H1 (cell line): ENCODE measurements at regions not wholly inside any gene's neighbourhood (a gene's known extent, or its start where the extent isn't known, plus 50 kb on each side); places are given as distances from the start of the nearest gene placed in this dataset.

ENCODE experiments used
- CTCF ChIA-PET: fragments of 300-600 bp; sonication (Branson Sonifier 250); formaldehyde crosslinking; loops from one replicate; lab custom pipeline; 2021; ENCODE audit not compliant: partially characterized antibody; lab: Charles Lee
- POLR2A ChIA-PET: fragments of 300-600 bp; sonication (Branson Sonifier 250); formaldehyde crosslinking; loops from one replicate; lab custom pipeline; 2021; ENCODE audit warnings: inconsistent platforms; ENCODE audit not compliant: partially characterized antibody; lab: Charles Lee
- DNase-seq, 2 experiments: peaks; one replicate each; pipeline versions ENCODE4 v3.0.0 to v3.0.0-alpha.2; 2010 to 2022; ENCODE audit warnings: low spot score in 2 of 2, low read depth in 1 of 2, mixed read lengths in 1 of 2
- FAIRE-seq: peaks from 2 replicates; lab custom pipeline; 2011; peaks lifted over from hg19 to GRCh38; lab: Jason Lieb, UNC
- H2AFZ ChIP-seq: 2 replicates; pipeline ENCODE4 v1.8.1; 2012; ENCODE audit warnings: low read length, inconsistent platforms
- H2AK5ac ChIP-seq: 2 replicates; pipeline ENCODE4 v1.6.1; 2013; ENCODE audit warnings: low read depth, low read length
- H2BK120ac ChIP-seq: replicated peaks from 2 replicates; pipeline ENCODE3; 2013; ENCODE audit warnings: low read depth, low read length, inconsistent platforms
- H2BK12ac ChIP-seq: 2 replicates; pipeline ENCODE4 v1.6.1; 2013; ENCODE audit warnings: low read depth, low read length
- H2BK15ac ChIP-seq: 2 replicates; pipeline ENCODE4 v1.6.1; 2013; ENCODE audit warnings: low read length
- H2BK20ac ChIP-seq: 2 replicates; pipeline ENCODE4 v1.6.1; 2013; ENCODE audit warnings: low read length
- H2BK5ac ChIP-seq: 2 replicates; pipeline ENCODE4 v1.6.1; 2013; ENCODE audit warnings: low read depth, low read length
- H3K14ac ChIP-seq: 2 replicates; pipeline ENCODE4 v1.6.1; 2013; ENCODE audit warnings: inconsistent platforms; ENCODE audit not compliant: insufficient read length
- H3K18ac ChIP-seq: 2 replicates; pipeline ENCODE4 v1.6.1; 2013; ENCODE audit warnings: low read length; ENCODE audit errors: extremely low read depth
- H3K23ac ChIP-seq: 2 replicates; pipeline ENCODE4 v1.6.1; 2013; ENCODE audit warnings: inconsistent platforms; ENCODE audit not compliant: insufficient read length
- H3K23me2 ChIP-seq: 2 replicates; pipeline ENCODE4 v1.6.1; 2013; ENCODE audit warnings: low read depth, low read length
- H3K27ac ChIP-seq: 2 replicates; pipeline ENCODE4 v1.6.1; 2011; ENCODE audit warnings: low read depth, low read length, inconsistent platforms
- H3K27me3 ChIP-seq, 4 experiments: replicated peaks in 1 of 4; 1 replicate in 1 of 4; 2 replicates in 3 of 4; pipeline versions ENCODE4 v1.6.1 to v1.8.1; 2011 to 2013; ENCODE audit warnings: low read length in 3 of 4, mild to moderate bottlenecking in 3 of 4, inconsistent platforms in 2 of 4, mixed read lengths in 2 of 4, moderate library complexity in 1 of 4; ENCODE audit not compliant: control insufficient read depth in 3 of 4, insufficient read depth in 3 of 4; ENCODE audit errors: extremely low read depth in 1 of 4
- H3K36me3 ChIP-seq, 4 experiments: 2 replicates each; pipeline versions ENCODE4 v1.6.1 to v1.8.1; 2011 to 2013; ENCODE audit warnings: mild to moderate bottlenecking in 4 of 4, low read length in 3 of 4, moderate library complexity in 2 of 4, control low read depth in 1 of 4, inconsistent platforms in 1 of 4; ENCODE audit not compliant: insufficient read depth in 4 of 4, control insufficient read depth in 2 of 4
- H3K4ac ChIP-seq: replicated peaks from 2 replicates; pipeline ENCODE3; 2013; ENCODE audit warnings: low read length, low read depth, mixed read lengths, inconsistent platforms; ENCODE audit not compliant: insufficient read length
- H3K4me1 ChIP-seq, 4 experiments: replicated peaks in 1 of 4; 1 replicate in 1 of 4; 2 replicates in 3 of 4; pipeline versions ENCODE4 v1.6.1 to v1.8.1; 2011 to 2013; ENCODE audit warnings: low read length in 3 of 4, inconsistent platforms in 2 of 4, mixed read lengths in 1 of 4; ENCODE audit not compliant: insufficient read depth in 4 of 4, control insufficient read depth in 3 of 4
- H3K4me2 ChIP-seq, 2 experiments: 2 replicates each; pipeline versions ENCODE4 v1.6.1 to v1.8.1; 2011 to 2013; ENCODE audit warnings: low read depth in 2 of 2, low read length in 2 of 2, control low read depth in 1 of 2, inconsistent platforms in 1 of 2, mild to moderate bottlenecking in 1 of 2; ENCODE audit not compliant: insufficient read depth in 1 of 2
- H3K4me3 ChIP-seq, 4 experiments: fragments of 200-600, 300-600 bp in 1 of 4; sonication (generic), shearing (Covaris generic), sonication (Bioruptor Twin) in 1 of 4; 2 replicates each; pipeline versions ENCODE4 v1.5.1 to v1.8.1; 2011 to 2016; ENCODE audit warnings: low read length in 4 of 4, low read depth in 3 of 4, control low read depth in 2 of 4, inconsistent platforms in 2 of 4, mild to moderate bottlenecking in 2 of 4, mixed read lengths in 1 of 4, moderate library complexity in 1 of 4; ENCODE audit not compliant: insufficient read depth in 2 of 4; ENCODE audit errors: extremely low read depth in 1 of 4
- H3K56ac ChIP-seq: replicated peaks from 2 replicates; pipeline ENCODE3; 2013; ENCODE audit warnings: low read depth, mild to moderate bottlenecking, mixed read lengths, low read length, inconsistent platforms; ENCODE audit not compliant: insufficient read length
- H3K79me1 ChIP-seq: 2 replicates; pipeline ENCODE4 v1.6.1; 2013; ENCODE audit warnings: low read depth, low read length, control low read depth
- H3K79me2 ChIP-seq, 2 experiments: 2 replicates each; pipeline versions ENCODE4 v1.6.1 to v1.8.1; 2012 to 2013; ENCODE audit warnings: low read length in 2 of 2, mild to moderate bottlenecking in 2 of 2, inconsistent platforms in 1 of 2; ENCODE audit not compliant: insufficient read depth in 2 of 2, control insufficient read depth in 1 of 2
- H3K9ac ChIP-seq, 4 experiments: replicated peaks in 1 of 4; 1 replicate in 1 of 4; 2 replicates in 3 of 4; pipeline versions ENCODE4 v1.6.1 to v1.8.1; 2011 to 2013; ENCODE audit warnings: low read depth in 3 of 4, low read length in 3 of 4, control low read depth in 2 of 4, mild to moderate bottlenecking in 2 of 4, moderate library complexity in 2 of 4, inconsistent platforms in 1 of 4; ENCODE audit errors: extremely low read depth in 1 of 4
- H3K9me3 ChIP-seq, 2 experiments: 2 replicates each; pipeline versions ENCODE4 v1.6.1 to v1.8.1; 2012 to 2013; ENCODE audit warnings: mild to moderate bottlenecking in 2 of 2, moderate library complexity in 2 of 2, control low read depth in 1 of 2, inconsistent platforms in 1 of 2, low read depth in 1 of 2, low read length in 1 of 2, mixed read lengths in 1 of 2; ENCODE audit not compliant: insufficient read depth in 2 of 2
- H4K20me1 ChIP-seq, 2 experiments: replicated peaks in 1 of 2; 2 replicates each; pipeline versions ENCODE3 to v1.8.1; 2011 to 2013; ENCODE audit warnings: inconsistent platforms in 2 of 2, low read length in 2 of 2, mild to moderate bottlenecking in 1 of 2; ENCODE audit not compliant: insufficient read depth in 2 of 2, control insufficient read depth in 1 of 2
- H4K5ac ChIP-seq: 2 replicates; pipeline ENCODE4 v1.6.1; 2013; ENCODE audit warnings: low read length, low read depth, mixed read lengths, inconsistent platforms; ENCODE audit not compliant: insufficient read length
- H4K8ac ChIP-seq: 2 replicates; pipeline ENCODE4 v1.8.0; 2013; ENCODE audit warnings: mild to moderate bottlenecking, moderate library complexity, low read length, inconsistent platforms; ENCODE audit not compliant: insufficient read depth; ENCODE audit errors: extremely low read depth
- H4K91ac ChIP-seq: replicated peaks from 2 replicates; pipeline ENCODE3; 2013; ENCODE audit warnings: low read length, mixed read lengths, inconsistent platforms; ENCODE audit not compliant: insufficient read length
- BRCA1 ChIP-seq: IDR thresholded peaks from 2 replicates; pipeline ENCODE4 v1.6.1; 2012; ENCODE audit warnings: low read depth, low read length, improper control_type of control experiment
- CBX8 ChIP-seq: fragments of 300-800, 300-1000 bp; sonication (generic); IDR thresholded peaks from 2 replicates; pipeline ENCODE4 v1.7.1; 2016; ENCODE audit warnings: low read depth, low read length, borderline replicate concordance
- CHD2 ChIP-seq: IDR thresholded peaks from 2 replicates; pipeline ENCODE4 v1.6.1; 2012; ENCODE audit warnings: low read length, improper control_type of control experiment
- E2F6 ChIP-seq: IDR thresholded peaks from 2 replicates; pipeline ENCODE4 v1.6.1; 2012; ENCODE audit warnings: inconsistent platforms
- HDAC2 ChIP-seq, 2 experiments: fragments of 300-600 bp in 1 of 2; sonication (generic) in 1 of 2; IDR thresholded peaks; 2 replicates each; pipeline ENCODE4 v1.6.1; 2011 to 2012; ENCODE audit warnings: low read depth in 2 of 2, low read length in 2 of 2, mild to moderate bottlenecking in 2 of 2, moderate library complexity in 2 of 2, borderline replicate concordance in 1 of 2, inconsistent platforms in 1 of 2
- KDM1A ChIP-seq: fragments of 200-600, 300-600 bp; sonication (generic); IDR thresholded peaks from 2 replicates; pipeline ENCODE4 v1.7.1; 2016; ENCODE audit warnings: mild to moderate bottlenecking, low read length, borderline replicate concordance
- NRF1 ChIP-seq: IDR thresholded peaks from 2 replicates; pipeline ENCODE4 v1.6.1; 2011; ENCODE audit warnings: mild to moderate bottlenecking, low read depth, low read length, improper control_type of control experiment
- SUZ12 ChIP-seq: fragments of 200-600 bp; sonication (generic); IDR thresholded peaks from 2 replicates; pipeline ENCODE4 v1.6.1; 2012; ENCODE audit warnings: mild to moderate bottlenecking, inconsistent platforms, low read length, moderate library complexity, mixed read lengths
- YY1 ChIP-seq: IDR thresholded peaks from 2 replicates; pipeline ENCODE4 v1.6.1; 2011; ENCODE audit warnings: low read depth, mild to moderate bottlenecking, low read length
- WGBS, 2 experiments: shearing (Covaris generic) in 1 of 2; methylation state at CpG; one replicate each; pipeline versions ENCODE4 v1.1.6 to v1.1.7; 2013 to 2015; ENCODE audit warnings: low lambda C conversion rate in 2 of 2, mixed read lengths in 2 of 2, inconsistent platforms in 1 of 2, low coverage in 1 of 2, missing lambda C conversion rate in 1 of 2; ENCODE audit not compliant: insufficient replicate concordance in 2 of 2, insufficient coverage in 1 of 2, insufficient read length in 1 of 2; ENCODE audit errors: extremely low coverage in 1 of 2, missing lambda C conversion rate in 1 of 2; 5-methylcytosine and 5-hydroxymethylcytosine counted together
- TF ChIP-seq, protein P1 (sequence below): IDR thresholded peaks from 2 replicates; pipeline ENCODE4 v1.6.1; 2011; ENCODE audit warnings: low read length, improper control_type of control experiment

DNA sequence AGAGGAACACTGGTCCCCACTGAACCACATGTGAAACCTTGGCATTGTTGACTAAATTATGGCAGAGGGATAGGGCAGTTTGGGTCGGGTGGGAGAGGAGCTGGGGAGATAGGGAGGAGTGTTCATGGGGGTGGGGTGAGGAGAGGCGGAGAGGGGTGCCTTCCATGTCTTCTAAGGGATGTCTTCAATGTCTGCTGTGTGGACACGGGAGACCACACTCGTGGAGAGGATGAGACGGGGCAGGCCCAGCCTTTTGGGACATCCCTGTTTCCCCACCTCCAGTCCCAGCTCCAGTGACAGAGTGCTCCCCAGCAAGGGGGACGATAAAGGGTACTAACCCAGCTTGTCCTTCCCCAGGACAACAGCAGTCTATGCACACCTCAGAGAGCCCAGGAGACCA lies 146.4 kb upstream of the MAMLD1 start:
- POLR2A ChIA-PET = no interaction called here
- H3K56ac ChIP-seq = no peak overlapping the region
- H4K5ac ChIP-seq = no peak overlapping the region
- no peak overlapping the region for H4K91ac ChIP-seq
- no peak overlapping the region for H2BK5ac ChIP-seq
- H3K27me3 ChIP-seq = peaks cover 0 to 4% (median 1%) of the 10 kb centered on the region in 4 experiments; a peak in 2 of 7 replicates
- TF ChIP-seq CBX8 (no peak), YY1 (no peak), HDAC2 (IDR thresholded peaks at IDR 0.05; ENCODE audit: borderline replicate concordance in 1 of 2, low read depth in 2 of 2, low read length in 2 of 2) (no peak), BRCA1 (no peak), E2F6 (no peak), SUZ12 (no peak), NRF1 (no peak), KDM1A (no peak), CHD2 (no peak)
- TF ChIP-seq, protein P1, sequence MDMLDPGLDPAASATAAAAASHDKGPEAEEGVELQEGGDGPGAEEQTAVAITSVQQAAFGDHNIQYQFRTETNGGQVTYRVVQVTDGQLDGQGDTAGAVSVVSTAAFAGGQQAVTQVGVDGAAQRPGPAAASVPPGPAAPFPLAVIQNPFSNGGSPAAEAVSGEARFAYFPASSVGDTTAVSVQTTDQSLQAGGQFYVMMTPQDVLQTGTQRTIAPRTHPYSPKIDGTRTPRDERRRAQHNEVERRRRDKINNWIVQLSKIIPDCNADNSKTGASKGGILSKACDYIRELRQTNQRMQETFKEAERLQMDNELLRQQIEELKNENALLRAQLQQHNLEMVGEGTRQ = no peak
- H3K4me1 ChIP-seq = peaks cover 2 to 12% (median 5%) of the 10 kb centered on the region in 4 experiments; a peak in 6 of 7 replicates
- H3K18ac ChIP-seq = no peak overlapping the region
- DNase-seq (no peak), FAIRE-seq (no peak)
- H3K23me2 ChIP-seq = no peaks in the 10 kb centered on the region; the same call in 1 of the 2 replicates
- CTCF ChIA-PET = interaction anchor here (0.7 to 1.3 kb wide), 4 partner anchors 10 to 144 kb away, joined by 3 to 6 read pairs (median 3); no protein-coding TSS in a partner anchor
- no peaks in the 10 kb centered on the region for H3K79me1 ChIP-seq
- H3K27ac ChIP-seq = no peak overlapping the region
- no peaks in the 10 kb centered on the region for H3K9me3 ChIP-seq
- no peak overlapping the region for H3K23ac ChIP-seq
- H3K79me2 ChIP-seq = no peaks in the 10 kb centered on the region
- no peak overlapping the region for H2AK5ac ChIP-seq
- WGBS, 2 experiments = 95% methylated on average over 4 of the region's 6 CpGs; no CpG with 5 or more reads in 1 of the 2 experiments
- no peak overlapping the region for H3K4ac ChIP-seq
- no peak overlapping the region for H3K14ac ChIP-seq
- H3K4me2 ChIP-seq = no peak overlapping the region
- no peak overlapping the region for H3K4me3 ChIP-seq
- no peaks in the 10 kb centered on the region for H4K20me1 ChIP-seq
- no peak overlapping the region for H2BK15ac ChIP-seq
- H2BK120ac ChIP-seq = no peak overlapping the region
- H4K8ac ChIP-seq = no peak overlapping the region
- no peak overlapping the region for H3K9ac ChIP-seq
- no peak overlapping the region for H2BK20ac ChIP-seq
- H2BK12ac ChIP-seq = no peak overlapping the region
- H2AFZ ChIP-seq = no peak overlapping the region
- no peaks in the 10 kb centered on the region for H3K36me3 ChIP-seq
